VCaP (cell line): ENCODE measurements at regions not wholly inside any gene's neighbourhood (a gene's known extent, or its start where the extent isn't known, plus 50 kb on each side); places are given as distances from the start of the nearest gene placed in this dataset.

ENCODE experiments used
- H3K27ac ChIP-seq: fragments of 450-650 bp; 2 replicates; pipeline ENCODE4 v1.5.1; 2017
- CTCF ChIP-seq: fragments of 450-650 bp; conservative IDR thresholded peaks from 2 replicates; pipeline ENCODE4 v1.5.1; 2017; ENCODE audit warnings: mild to moderate bottlenecking, moderate library complexity

DNA sequence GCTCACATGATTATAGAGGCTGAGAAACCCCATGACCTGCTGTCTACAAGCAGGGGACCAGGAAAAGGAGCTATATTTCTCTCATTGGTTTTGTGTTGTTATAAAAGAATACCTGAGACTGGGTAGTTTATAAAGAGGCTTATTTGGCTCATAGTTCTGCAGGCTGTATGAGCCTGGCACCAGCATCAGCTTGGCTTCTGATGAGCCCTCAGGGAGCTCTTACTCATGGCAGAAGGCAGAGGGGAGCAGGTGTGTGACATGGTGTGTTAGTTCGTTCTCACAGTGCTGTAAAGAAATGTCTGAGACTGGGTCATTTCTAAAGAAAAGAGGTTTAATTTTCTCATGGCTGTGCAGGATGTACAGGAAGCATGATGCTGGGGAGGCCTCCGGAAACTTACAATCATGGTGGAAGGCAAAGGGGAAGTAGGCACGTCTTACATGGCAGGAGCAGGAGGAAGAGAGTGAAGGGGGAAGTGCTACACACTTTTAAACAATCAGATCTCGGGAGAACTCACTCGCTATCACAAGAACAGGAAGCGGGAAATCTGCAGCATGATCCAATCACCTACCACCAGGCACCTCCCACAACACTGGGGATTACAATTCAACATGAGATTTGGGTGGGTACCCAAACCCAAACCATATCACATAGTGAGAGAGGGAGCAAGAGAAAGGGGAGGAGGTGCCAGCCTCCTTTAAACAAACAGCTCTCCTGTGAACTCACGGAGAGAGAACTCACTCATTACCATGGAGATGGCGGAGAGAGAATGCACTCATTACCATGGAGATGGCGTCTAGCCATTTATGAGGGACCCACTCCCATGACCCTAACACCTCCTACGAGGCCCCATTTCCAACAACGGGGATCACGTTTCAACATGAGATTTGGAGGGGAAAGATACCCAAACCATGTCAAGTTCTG is 133.4 kb downstream of the JCAD start:
- no peak for TF ChIP-seq CTCF
- H3K27ac ChIP-seq, result no peak overlapping the region

GRCh38 chr10:29924436-29924835 is 134.9 kb downstream of the JCAD start:
- H3K27ac ChIP-seq, result no peak overlapping the region
- TF ChIP-seq CTCF, result no peak

DNA sequence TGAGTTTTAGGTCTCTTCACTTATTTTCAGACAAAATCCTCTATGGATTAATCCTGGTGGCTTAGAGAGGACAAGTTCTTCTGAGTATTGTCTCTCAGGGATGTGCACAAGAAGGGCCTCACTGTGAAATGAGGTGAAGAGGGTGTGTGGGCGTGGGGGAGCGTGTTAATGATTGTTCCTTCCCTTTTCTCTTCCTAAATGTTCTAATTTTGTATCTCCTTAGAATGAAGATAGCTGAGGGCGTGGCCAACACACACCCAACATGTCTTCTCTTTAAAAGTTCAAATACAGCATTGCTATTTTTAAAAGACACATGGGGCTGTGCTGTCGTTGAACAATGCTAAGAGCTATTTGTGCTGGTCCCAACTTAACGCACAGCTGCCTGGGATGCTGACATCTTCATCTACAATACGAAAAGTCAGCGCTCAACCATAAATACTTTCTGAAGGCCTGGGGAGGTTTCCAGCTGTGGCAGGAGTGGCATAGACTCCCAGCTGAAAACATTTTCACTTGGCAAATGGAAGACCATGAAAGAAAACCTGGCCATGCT is 135.9 kb downstream of the JCAD start:
- no peak for TF ChIP-seq CTCF
- no peak overlapping the region for H3K27ac ChIP-seq

GRCh38 chr10:29922892-29923291 is 136.5 kb downstream of the JCAD start:
- H3K27ac ChIP-seq, result no peak overlapping the region
- TF ChIP-seq CTCF, result no peak

DNA sequence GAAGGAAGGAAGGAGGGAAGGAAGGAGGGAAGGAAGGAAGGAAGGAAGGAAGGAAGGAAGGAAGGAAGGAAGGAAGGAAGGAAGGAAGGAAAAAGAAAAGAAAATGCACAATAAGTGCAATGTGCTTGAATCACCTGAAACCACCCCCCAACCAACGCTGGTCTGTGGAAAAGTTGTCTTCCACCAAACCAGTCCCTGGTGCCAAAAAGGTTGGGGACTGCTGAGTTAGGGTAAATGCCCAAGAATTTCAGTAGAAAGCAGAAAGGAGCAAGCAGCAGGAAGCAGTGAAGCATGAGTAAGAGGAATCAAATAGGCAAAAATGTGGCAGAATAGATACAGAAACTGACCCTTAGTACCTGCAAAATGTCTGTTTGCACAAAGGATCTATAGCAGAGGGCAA is 137.2 kb downstream of the JCAD start:
- no peak overlapping the region for H3K27ac ChIP-seq
- no peak for TF ChIP-seq CTCF

GRCh38 chr10:29921071-29921446 is 138.3 kb downstream of the JCAD start:
- H3K27ac ChIP-seq, result no peak overlapping the region
- TF ChIP-seq CTCF, result no peak

GRCh38 chr10:29920408-29921070 is 138.8 kb downstream of the JCAD start:
- no peak overlapping the region for H3K27ac ChIP-seq
- no peak for TF ChIP-seq CTCF
